CD4-positive, alpha-beta T cell treated with Interferon gamma for 1 hour (primary cell): ENCODE measurements at regions not wholly inside any gene's neighbourhood (a gene's known extent, or its start where the extent isn't known, plus 50 kb on each side); places are given as distances from the start of the nearest gene placed in this dataset.
"Not testable (repeated sequence)": the region's sequence is repeated elsewhere in the genome, so short reads cannot be mapped to it uniquely, and the experiment has no call there.

Experiments used
- DNase-seq: peaks from one replicate; pipeline ENCODE4 v3.0.0-alpha.2; 2020

DNA sequence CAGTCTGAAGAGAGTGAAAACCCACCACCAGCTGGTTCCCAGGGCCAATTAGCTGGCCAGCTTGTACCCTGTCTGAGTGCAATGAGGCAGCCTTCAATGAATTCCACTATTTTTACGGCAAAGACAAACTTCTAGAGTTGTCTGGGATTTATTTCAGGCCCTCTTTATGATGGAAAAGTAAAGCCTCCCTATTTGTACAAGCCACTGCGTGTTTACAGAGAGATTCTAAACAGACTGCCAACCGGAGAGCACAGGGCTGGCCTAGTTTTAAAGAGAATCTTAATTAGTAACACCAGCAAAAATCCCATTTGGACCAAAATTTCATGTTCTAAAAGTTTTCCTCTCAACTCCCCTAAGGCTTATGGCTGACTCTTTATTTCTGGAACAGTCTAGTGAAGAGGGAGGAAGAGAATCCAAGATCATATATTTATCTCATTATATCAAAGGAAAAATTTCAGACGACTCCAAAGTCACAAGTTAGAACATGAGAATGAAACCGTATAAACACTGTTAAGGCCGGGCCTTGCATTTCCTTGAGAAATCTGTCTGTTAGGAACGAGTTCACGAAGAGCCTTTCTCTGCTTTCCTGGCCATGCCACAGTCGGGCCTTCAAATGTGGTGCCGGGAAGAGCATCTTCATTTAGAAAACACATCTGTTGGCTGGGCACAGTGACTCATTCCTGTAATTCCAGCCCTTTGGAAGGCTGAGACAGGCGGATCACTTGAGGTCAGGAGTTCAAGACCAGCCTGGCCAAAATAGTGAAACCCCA is 724.6 kb upstream of the NRP1 start:
- no peak for DNase-seq

GRCh38 chr10:34055410-34055985 is 721.0 kb upstream of the NRP1 start:
- DNase-seq, result not testable (repeated sequence)

- DNase-seq, result no peak
Measured at GRCh38 chr10:34049887-34050286, 715.4 kb upstream of the NRP1 start.

DNA sequence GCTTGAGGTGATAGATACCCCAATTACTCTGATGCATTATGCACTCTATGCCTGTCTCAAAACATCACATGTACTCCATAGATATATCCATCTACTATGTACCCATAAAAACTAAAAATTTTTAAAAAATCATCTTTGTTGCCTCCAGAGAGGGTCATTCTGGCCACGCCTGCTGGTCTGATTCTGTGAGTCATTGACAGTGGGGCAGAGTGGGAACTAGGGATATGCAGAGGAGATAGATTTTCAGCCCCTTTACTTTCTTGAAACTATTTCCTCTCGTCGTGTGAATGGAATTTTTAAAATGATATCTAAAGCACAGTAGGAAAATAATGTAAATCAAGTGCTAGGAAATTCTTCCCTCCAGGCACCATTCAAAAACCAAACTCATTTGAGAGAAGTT is 715.0 kb upstream of the NRP1 start:
- DNase-seq, result no peak

- DNase-seq, result no peak
Measured at GRCh38 chr10:34047389-34047788, 712.9 kb upstream of the NRP1 start.

- no peak for DNase-seq
Measured at GRCh38 chr10:34046506-34047034, 712.1 kb upstream of the NRP1 start.

DNA sequence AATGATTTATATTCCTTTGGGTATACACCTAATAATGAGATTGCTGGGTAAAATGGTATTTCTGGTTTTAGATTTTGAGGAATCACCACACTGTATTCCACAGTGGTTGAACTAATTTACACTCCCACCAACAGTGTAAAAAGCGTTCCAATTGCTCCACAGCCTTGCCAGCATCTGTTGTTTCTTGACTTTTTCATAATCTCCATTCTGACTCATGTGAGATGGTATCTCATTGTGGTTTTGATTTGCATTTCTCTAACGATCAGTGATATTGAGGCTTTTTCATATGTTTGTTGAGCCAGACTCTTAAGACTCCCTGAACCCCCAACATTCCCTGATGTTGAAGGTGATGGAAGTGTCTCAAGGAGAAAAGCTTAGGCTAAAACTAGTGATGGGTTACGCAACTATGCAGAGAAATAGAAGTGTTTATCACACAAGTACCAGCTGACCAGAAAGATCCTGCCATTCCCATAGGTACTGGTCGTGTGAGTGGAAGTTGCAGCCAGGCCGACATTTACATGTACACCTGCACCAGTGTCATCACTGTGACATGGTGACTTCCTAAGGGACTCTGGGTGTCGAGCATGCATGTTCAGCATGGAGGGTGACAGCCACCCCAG is 711.2 kb upstream of the NRP1 start:
- DNase-seq, result no peak

DNA sequence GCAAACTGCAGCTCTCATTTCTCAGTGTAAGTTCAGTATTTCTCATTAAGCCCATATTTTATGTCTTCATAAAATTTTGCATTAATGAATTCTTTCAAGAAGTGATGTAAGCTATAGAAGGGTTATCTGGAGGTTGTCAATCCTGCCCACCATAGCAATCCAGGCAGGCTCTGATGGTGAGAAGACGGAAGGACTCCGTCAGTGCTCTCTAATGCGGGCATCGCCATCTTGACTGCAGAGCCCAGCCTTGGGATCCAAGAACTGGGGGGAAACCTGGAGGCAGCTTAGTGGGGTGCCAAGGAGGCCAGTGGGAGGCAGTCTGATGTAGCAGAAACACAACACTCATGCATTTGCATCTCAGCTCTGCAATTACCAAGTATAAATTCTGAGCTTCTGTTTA is 707.4 kb upstream of the NRP1 start:
- DNase-seq, result no peak

DNA sequence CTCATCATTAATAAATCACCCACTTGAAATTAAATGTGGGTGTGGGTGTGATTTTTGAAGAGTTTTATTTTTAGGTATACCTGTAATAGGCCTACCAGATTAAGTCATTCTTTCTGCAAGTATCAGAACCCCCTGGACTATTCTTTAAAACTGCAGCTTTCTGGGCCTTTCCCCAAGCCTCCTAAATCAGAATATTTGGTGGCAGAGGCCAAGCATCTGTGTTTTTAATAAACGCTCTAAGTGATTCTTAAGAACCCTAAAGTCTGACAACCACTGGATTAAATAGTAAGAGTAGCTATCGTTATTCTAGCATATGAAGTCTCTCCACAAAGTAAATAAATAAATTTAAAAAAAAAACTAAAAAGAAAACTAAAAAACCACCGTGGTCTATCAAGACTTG is 703.0 kb upstream of the NRP1 start:
- no peak for DNase-seq

DNA sequence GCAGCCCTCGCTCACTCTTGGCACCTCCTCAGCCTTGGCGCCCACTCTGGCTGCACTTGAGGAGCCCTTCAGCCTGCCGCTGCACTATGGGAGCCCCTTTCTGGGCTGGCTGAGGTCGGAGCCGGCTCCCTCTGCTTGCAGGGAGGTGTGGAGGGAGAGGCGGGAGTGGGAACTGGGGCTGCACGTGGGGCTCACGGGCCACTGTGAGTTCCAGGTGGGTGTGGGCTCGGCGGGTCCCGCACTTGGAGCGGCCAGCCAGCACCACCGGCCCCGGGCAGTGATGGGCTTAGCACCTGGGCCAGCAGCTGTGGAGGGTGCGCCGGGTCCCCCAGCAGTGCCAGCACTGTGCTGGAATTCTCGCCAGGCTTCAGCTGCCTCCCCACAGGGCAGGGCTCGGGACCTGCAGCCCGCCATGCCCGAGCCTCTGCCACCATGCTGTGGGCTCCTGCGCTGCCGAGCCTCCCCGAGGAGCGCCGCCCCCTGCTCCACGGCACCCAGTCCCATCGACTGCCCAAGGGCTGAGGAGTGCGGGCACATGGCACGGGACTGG is 700.8 kb upstream of the NRP1 start:
- not testable (repeated sequence) for DNase-seq

GRCh38 chr10:34033078-34033477 is 698.6 kb upstream of the NRP1 start:
- no peak for DNase-seq

- no peak for DNase-seq
Measured at GRCh38 chr10:34032564-34032963, 698.1 kb upstream of the NRP1 start.

DNA sequence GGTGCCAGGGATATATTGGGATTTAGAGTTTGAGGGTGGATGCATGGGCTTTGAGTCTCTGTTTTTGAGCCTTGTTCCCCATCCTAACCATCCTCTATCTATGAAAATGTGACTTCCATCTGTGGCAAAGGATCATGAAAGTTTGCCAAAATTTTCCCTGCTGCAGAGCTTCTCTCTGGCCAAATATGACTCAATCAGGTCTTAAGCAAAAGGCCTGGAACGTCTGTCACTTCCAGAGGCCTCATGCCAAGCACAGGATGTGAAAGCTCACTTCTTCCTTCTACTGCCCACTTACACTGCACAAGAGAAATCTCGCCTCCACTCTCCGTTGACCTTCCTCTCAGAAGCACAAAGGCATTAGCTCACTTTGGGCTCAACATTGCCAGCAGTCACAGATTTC is 696.9 kb upstream of the NRP1 start:
- DNase-seq, result no peak

DNA sequence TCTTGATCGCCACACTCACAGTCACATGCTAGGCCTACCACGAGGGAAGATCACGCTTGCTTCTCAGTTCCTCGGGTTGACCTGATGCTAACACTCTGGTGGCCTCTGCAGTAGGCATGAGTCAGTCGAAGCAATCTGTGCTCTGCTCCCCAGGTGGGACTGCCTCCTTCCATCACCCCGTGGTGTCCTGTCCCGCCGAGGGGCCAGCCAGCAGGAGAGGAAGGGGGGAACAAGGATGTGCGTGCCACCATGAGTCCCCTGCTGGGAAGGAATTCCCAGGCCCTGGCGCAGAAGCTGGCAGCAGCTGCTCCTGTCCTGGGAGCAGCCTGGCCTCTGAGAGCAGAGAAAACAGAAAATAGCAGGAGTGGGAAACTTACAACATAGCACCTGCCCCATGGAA is 695.0 kb upstream of the NRP1 start:
- DNase-seq, result no peak

GRCh38 chr10:34028936-34029335 is 694.5 kb upstream of the NRP1 start:
- DNase-seq, result no peak

DNA sequence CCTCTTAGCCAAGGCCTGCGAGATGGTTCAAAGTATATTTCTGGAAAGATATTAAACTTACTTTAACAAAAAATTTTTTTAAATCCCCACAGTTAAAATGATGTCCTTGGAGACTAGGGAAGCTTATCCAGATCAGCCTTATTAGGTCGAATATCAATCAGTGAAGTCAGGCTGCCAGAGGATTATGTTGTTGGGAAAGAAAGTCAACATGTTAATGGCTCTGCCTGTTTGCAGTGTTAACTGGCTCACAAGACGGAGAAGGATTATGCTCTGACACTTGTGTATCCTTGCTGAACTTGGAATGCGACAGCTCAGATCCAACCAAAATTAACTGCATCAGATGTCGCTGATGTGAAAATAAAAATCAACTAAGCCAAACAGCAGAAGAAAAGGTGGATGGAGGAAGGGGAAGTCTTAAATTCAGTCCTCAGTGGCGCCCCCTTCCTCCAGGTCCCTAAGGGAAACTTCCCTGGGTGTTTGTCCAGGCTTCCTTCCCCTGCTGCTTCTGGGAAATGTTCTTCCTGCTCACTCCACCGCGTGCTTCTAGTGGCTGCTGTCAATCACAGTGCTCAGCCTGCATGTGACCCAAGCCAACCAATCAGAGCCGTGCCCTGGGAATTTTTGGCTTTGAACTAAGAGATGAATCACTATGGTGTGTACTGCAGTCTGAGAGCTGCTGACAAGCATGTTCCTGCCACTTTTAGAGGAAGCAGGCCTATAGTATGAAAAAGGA is 690.4 kb upstream of the NRP1 start:
- DNase-seq, result no peak

- no peak for DNase-seq
Measured at GRCh38 chr10:34024282-34024681, 689.8 kb upstream of the NRP1 start.

GRCh38 chr10:34022195-34022594 is 687.7 kb upstream of the NRP1 start:
- no peak for DNase-seq

GRCh38 chr10:34018784-34019183 is 684.3 kb upstream of the NRP1 start:
- no peak for DNase-seq

- DNase-seq, result no peak
Measured at GRCh38 chr10:34018129-34018528, 683.7 kb upstream of the NRP1 start.

DNA sequence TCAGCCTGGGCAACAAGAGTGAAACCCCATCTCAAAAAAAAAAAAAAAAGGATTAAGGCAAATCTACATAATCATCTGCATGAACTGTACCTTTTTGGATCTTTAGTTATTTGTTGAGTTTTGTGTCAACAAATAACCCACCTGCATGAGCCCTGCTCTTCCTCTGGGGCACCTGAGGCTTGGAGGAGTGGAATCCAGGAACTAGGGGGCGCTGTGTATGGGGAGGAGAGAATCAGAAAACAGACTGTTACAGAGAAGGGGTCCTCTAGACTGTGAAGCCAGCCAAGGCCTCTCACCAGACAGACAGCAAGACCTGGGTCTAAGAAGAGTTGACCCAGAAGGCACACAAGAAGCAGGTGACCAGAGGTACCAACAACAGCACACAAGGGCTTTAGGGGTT is 682.8 kb upstream of the NRP1 start:
- no peak for DNase-seq

DNA sequence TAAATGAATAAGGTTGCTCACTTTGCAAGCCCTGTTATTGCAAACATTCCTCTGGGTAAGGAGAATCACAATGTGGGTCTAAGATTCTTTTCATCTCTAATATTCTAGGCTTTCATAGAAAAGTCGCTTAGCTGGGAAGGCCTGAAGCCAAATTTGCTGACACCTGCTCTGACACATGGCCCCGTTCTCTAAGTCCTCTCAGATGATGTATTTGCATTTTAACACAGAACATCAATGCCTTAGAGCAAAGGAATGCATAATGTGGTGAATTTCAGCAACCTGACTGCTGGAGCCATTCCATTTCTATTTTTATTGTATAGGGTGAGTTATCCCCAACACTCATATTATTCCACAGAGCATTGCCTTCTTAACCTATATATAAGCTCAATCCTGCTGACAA is 682.1 kb upstream of the NRP1 start:
- DNase-seq, result no peak

DNA sequence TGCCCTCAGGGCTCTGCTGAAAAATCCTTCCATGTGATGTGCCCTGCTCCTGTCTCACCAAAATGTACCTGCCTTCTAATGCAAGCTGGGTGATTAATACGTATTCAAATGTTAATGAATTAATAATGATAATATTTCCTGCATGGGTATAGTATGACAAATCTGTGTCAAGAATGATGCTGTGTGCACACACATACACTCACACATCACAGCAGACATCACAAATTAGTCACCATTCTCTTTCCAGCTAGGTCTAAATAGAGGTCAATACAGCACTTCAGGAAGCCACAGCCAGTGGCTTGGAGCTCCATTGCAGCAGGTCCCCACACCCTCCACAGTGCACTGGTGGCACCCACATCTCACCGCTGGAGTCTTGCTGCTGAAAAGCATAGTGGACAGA is 681.2 kb upstream of the NRP1 start:
- DNase-seq, result no peak
